ENCODE measurements at regions not wholly inside any gene's neighbourhood (a gene's known extent, or its start where the extent isn't known, plus 50 kb on each side); places are given as distances from the start of the nearest gene placed in this dataset.

DNA sequence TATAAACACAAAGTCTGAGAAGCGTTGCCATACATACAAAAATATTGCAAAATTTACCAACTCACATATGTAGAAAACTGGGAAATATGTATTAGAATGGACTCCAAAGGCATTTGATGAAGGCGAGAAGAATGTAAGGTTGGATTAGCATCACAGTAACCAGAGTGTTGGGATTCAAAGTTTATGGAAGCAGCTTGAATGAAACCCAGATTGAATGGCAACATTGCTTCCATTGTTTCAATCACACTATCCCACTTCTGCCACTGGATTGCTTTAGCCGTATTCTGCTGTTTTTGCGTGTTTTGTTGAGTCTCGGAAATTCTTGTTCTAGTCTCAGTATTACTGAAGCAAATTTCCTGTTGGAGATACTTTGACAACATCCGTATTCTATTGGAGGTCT lies 609.0 kb upstream of the LRATD1 start (continued):
- TF ChIP-seq, protein P1, sequence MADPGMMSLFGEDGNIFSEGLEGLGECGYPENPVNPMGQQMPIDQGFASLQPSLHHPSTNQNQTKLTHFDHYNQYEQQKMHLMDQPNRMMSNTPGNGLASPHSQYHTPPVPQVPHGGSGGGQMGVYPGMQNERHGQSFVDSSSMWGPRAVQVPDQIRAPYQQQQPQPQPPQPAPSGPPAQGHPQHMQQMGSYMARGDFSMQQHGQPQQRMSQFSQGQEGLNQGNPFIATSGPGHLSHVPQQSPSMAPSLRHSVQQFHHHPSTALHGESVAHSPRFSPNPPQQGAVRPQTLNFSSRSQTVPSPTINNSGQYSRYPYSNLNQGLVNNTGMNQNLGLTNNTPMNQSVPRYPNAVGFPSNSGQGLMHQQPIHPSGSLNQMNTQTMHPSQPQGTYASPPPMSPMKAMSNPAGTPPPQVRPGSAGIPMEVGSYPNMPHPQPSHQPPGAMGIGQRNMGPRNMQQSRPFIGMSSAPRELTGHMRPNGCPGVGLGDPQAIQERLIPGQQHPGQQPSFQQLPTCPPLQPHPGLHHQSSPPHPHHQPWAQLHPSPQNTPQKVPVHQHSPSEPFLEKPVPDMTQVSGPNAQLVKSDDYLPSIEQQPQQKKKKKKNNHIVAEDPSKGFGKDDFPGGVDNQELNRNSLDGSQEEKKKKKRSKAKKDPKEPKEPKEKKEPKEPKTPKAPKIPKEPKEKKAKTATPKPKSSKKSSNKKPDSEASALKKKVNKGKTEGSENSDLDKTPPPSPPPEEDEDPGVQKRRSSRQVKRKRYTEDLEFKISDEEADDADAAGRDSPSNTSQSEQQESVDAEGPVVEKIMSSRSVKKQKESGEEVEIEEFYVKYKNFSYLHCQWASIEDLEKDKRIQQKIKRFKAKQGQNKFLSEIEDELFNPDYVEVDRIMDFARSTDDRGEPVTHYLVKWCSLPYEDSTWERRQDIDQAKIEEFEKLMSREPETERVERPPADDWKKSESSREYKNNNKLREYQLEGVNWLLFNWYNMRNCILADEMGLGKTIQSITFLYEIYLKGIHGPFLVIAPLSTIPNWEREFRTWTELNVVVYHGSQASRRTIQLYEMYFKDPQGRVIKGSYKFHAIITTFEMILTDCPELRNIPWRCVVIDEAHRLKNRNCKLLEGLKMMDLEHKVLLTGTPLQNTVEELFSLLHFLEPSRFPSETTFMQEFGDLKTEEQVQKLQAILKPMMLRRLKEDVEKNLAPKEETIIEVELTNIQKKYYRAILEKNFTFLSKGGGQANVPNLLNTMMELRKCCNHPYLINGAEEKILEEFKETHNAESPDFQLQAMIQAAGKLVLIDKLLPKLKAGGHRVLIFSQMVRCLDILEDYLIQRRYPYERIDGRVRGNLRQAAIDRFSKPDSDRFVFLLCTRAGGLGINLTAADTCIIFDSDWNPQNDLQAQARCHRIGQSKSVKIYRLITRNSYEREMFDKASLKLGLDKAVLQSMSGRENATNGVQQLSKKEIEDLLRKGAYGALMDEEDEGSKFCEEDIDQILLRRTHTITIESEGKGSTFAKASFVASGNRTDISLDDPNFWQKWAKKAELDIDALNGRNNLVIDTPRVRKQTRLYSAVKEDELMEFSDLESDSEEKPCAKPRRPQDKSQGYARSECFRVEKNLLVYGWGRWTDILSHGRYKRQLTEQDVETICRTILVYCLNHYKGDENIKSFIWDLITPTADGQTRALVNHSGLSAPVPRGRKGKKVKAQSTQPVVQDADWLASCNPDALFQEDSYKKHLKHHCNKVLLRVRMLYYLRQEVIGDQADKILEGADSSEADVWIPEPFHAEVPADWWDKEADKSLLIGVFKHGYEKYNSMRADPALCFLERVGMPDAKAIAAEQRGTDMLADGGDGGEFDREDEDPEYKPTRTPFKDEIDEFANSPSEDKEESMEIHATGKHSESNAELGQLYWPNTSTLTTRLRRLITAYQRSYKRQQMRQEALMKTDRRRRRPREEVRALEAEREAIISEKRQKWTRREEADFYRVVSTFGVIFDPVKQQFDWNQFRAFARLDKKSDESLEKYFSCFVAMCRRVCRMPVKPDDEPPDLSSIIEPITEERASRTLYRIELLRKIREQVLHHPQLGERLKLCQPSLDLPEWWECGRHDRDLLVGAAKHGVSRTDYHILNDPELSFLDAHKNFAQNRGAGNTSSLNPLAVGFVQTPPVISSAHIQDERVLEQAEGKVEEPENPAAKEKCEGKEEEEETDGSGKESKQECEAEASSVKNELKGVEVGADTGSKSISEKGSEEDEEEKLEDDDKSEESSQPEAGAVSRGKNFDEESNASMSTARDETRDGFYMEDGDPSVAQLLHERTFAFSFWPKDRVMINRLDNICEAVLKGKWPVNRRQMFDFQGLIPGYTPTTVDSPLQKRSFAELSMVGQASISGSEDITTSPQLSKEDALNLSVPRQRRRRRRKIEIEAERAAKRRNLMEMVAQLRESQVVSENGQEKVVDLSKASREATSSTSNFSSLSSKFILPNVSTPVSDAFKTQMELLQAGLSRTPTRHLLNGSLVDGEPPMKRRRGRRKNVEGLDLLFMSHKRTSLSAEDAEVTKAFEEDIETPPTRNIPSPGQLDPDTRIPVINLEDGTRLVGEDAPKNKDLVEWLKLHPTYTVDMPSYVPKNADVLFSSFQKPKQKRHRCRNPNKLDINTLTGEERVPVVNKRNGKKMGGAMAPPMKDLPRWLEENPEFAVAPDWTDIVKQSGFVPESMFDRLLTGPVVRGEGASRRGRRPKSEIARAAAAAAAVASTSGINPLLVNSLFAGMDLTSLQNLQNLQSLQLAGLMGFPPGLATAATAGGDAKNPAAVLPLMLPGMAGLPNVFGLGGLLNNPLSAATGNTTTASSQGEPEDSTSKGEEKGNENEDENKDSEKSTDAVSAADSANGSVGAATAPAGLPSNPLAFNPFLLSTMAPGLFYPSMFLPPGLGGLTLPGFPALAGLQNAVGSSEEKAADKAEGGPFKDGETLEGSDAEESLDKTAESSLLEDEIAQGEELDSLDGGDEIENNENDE (IDR thresholded peaks at IDR 0.05; ENCODE audit: insufficient replicate concordance, low read length): no peak
- TF ChIP-seq TCF12 (IDR thresholded peaks at IDR 0.05; ENCODE audit: low read depth, low read length) (no peak), GTF2F1 (IDR thresholded peaks at IDR 0.05; ENCODE audit: borderline replicate concordance, low read depth, low read length) (no peak), JUND (IDR thresholded peaks at IDR 0.05; ENCODE audit: low read length) (no peak), SIX5 (IDR thresholded peaks at IDR 0.05; ENCODE audit: low read depth, low read length) (no peak), CREB1 (IDR thresholded peaks at IDR 0.05) (no peak), SP2 (IDR thresholded peaks at IDR 0.05; ENCODE audit: low read length) (no peak), FOSL1 (IDR thresholded peaks at IDR 0.05; ENCODE audit: insufficient read depth, low read depth, low read length) (no peak), SAP30 (IDR thresholded peaks at IDR 0.05; ENCODE audit: insufficient read depth, insufficient replicate concordance, low read length) (no peak)

All from H1 (cell line).